H1 (cell line): ENCODE measurements at regions not wholly inside any gene's neighbourhood (a gene's known extent, or its start where the extent isn't known, plus 50 kb on each side); places are given as distances from the start of the nearest gene placed in this dataset.

Experiments used
- CTCF ChIA-PET: fragments of 300-600 bp; sonication (Branson Sonifier 250); formaldehyde crosslinking; loops from one replicate; lab custom pipeline; 2021; ENCODE audit not compliant: partially characterized antibody; lab: Charles Lee
- POLR2A ChIA-PET: fragments of 300-600 bp; sonication (Branson Sonifier 250); formaldehyde crosslinking; loops from one replicate; lab custom pipeline; 2021; ENCODE audit warnings: inconsistent platforms; ENCODE audit not compliant: partially characterized antibody; lab: Charles Lee
- DNase-seq, 2 experiments: peaks; one replicate each; pipeline versions ENCODE4 v3.0.0 to v3.0.0-alpha.2; 2010 to 2022; ENCODE audit warnings: low spot score in 2 of 2, low read depth in 1 of 2, mixed read lengths in 1 of 2
- FAIRE-seq: peaks from 2 replicates; lab custom pipeline; 2011; peaks lifted over from hg19 to GRCh38; lab: Jason Lieb, UNC
- H2AFZ ChIP-seq: 2 replicates; pipeline ENCODE4 v1.8.1; 2012; ENCODE audit warnings: low read length, inconsistent platforms
- H2AK5ac ChIP-seq: 2 replicates; pipeline ENCODE4 v1.6.1; 2013; ENCODE audit warnings: low read depth, low read length
- H2BK120ac ChIP-seq: replicated peaks from 2 replicates; pipeline ENCODE3; 2013; ENCODE audit warnings: low read depth, low read length, inconsistent platforms
- H2BK12ac ChIP-seq: 2 replicates; pipeline ENCODE4 v1.6.1; 2013; ENCODE audit warnings: low read depth, low read length
- H2BK15ac ChIP-seq: 2 replicates; pipeline ENCODE4 v1.6.1; 2013; ENCODE audit warnings: low read length
- H2BK20ac ChIP-seq: 2 replicates; pipeline ENCODE4 v1.6.1; 2013; ENCODE audit warnings: low read length
- H2BK5ac ChIP-seq: 2 replicates; pipeline ENCODE4 v1.6.1; 2013; ENCODE audit warnings: low read depth, low read length
- H3K14ac ChIP-seq: 2 replicates; pipeline ENCODE4 v1.6.1; 2013; ENCODE audit warnings: inconsistent platforms; ENCODE audit not compliant: insufficient read length
- H3K18ac ChIP-seq: 2 replicates; pipeline ENCODE4 v1.6.1; 2013; ENCODE audit warnings: low read length; ENCODE audit errors: extremely low read depth
- H3K23ac ChIP-seq: 2 replicates; pipeline ENCODE4 v1.6.1; 2013; ENCODE audit warnings: inconsistent platforms; ENCODE audit not compliant: insufficient read length
- H3K23me2 ChIP-seq: 2 replicates; pipeline ENCODE4 v1.6.1; 2013; ENCODE audit warnings: low read depth, low read length
- H3K27ac ChIP-seq: 2 replicates; pipeline ENCODE4 v1.6.1; 2011; ENCODE audit warnings: low read depth, low read length, inconsistent platforms
- H3K27me3 ChIP-seq, 4 experiments: replicated peaks in 1 of 4; 1 replicate in 1 of 4; 2 replicates in 3 of 4; pipeline versions ENCODE4 v1.6.1 to v1.8.1; 2011 to 2013; ENCODE audit warnings: low read length in 3 of 4, mild to moderate bottlenecking in 3 of 4, inconsistent platforms in 2 of 4, mixed read lengths in 2 of 4, moderate library complexity in 1 of 4; ENCODE audit not compliant: control insufficient read depth in 3 of 4, insufficient read depth in 3 of 4; ENCODE audit errors: extremely low read depth in 1 of 4
- H3K36me3 ChIP-seq, 4 experiments: 2 replicates each; pipeline versions ENCODE4 v1.6.1 to v1.8.1; 2011 to 2013; ENCODE audit warnings: mild to moderate bottlenecking in 4 of 4, low read length in 3 of 4, moderate library complexity in 2 of 4, control low read depth in 1 of 4, inconsistent platforms in 1 of 4; ENCODE audit not compliant: insufficient read depth in 4 of 4, control insufficient read depth in 2 of 4
- H3K4ac ChIP-seq: replicated peaks from 2 replicates; pipeline ENCODE3; 2013; ENCODE audit warnings: low read length, low read depth, mixed read lengths, inconsistent platforms; ENCODE audit not compliant: insufficient read length
- H3K4me1 ChIP-seq, 4 experiments: replicated peaks in 1 of 4; 1 replicate in 1 of 4; 2 replicates in 3 of 4; pipeline versions ENCODE4 v1.6.1 to v1.8.1; 2011 to 2013; ENCODE audit warnings: low read length in 3 of 4, inconsistent platforms in 2 of 4, mixed read lengths in 1 of 4; ENCODE audit not compliant: insufficient read depth in 4 of 4, control insufficient read depth in 3 of 4
- H3K4me2 ChIP-seq, 2 experiments: 2 replicates each; pipeline versions ENCODE4 v1.6.1 to v1.8.1; 2011 to 2013; ENCODE audit warnings: low read depth in 2 of 2, low read length in 2 of 2, control low read depth in 1 of 2, inconsistent platforms in 1 of 2, mild to moderate bottlenecking in 1 of 2; ENCODE audit not compliant: insufficient read depth in 1 of 2
- H3K4me3 ChIP-seq, 4 experiments: fragments of 200-600, 300-600 bp in 1 of 4; sonication (generic), shearing (Covaris generic), sonication (Bioruptor Twin) in 1 of 4; 2 replicates each; pipeline versions ENCODE4 v1.5.1 to v1.8.1; 2011 to 2016; ENCODE audit warnings: low read length in 4 of 4, low read depth in 3 of 4, control low read depth in 2 of 4, inconsistent platforms in 2 of 4, mild to moderate bottlenecking in 2 of 4, mixed read lengths in 1 of 4, moderate library complexity in 1 of 4; ENCODE audit not compliant: insufficient read depth in 2 of 4; ENCODE audit errors: extremely low read depth in 1 of 4
- H3K56ac ChIP-seq: replicated peaks from 2 replicates; pipeline ENCODE3; 2013; ENCODE audit warnings: low read depth, mild to moderate bottlenecking, mixed read lengths, low read length, inconsistent platforms; ENCODE audit not compliant: insufficient read length
- H3K79me1 ChIP-seq: 2 replicates; pipeline ENCODE4 v1.6.1; 2013; ENCODE audit warnings: low read depth, low read length, control low read depth
- H3K79me2 ChIP-seq, 2 experiments: 2 replicates each; pipeline versions ENCODE4 v1.6.1 to v1.8.1; 2012 to 2013; ENCODE audit warnings: low read length in 2 of 2, mild to moderate bottlenecking in 2 of 2, inconsistent platforms in 1 of 2; ENCODE audit not compliant: insufficient read depth in 2 of 2, control insufficient read depth in 1 of 2
- H3K9ac ChIP-seq, 4 experiments: replicated peaks in 1 of 4; 1 replicate in 1 of 4; 2 replicates in 3 of 4; pipeline versions ENCODE4 v1.6.1 to v1.8.1; 2011 to 2013; ENCODE audit warnings: low read depth in 3 of 4, low read length in 3 of 4, control low read depth in 2 of 4, mild to moderate bottlenecking in 2 of 4, moderate library complexity in 2 of 4, inconsistent platforms in 1 of 4; ENCODE audit errors: extremely low read depth in 1 of 4
- H3K9me3 ChIP-seq, 2 experiments: 2 replicates each; pipeline versions ENCODE4 v1.6.1 to v1.8.1; 2012 to 2013; ENCODE audit warnings: mild to moderate bottlenecking in 2 of 2, moderate library complexity in 2 of 2, control low read depth in 1 of 2, inconsistent platforms in 1 of 2, low read depth in 1 of 2, low read length in 1 of 2, mixed read lengths in 1 of 2; ENCODE audit not compliant: insufficient read depth in 2 of 2
- H4K20me1 ChIP-seq, 2 experiments: replicated peaks in 1 of 2; 2 replicates each; pipeline versions ENCODE3 to v1.8.1; 2011 to 2013; ENCODE audit warnings: inconsistent platforms in 2 of 2, low read length in 2 of 2, mild to moderate bottlenecking in 1 of 2; ENCODE audit not compliant: insufficient read depth in 2 of 2, control insufficient read depth in 1 of 2
- H4K5ac ChIP-seq: 2 replicates; pipeline ENCODE4 v1.6.1; 2013; ENCODE audit warnings: low read length, low read depth, mixed read lengths, inconsistent platforms; ENCODE audit not compliant: insufficient read length
- H4K8ac ChIP-seq: 2 replicates; pipeline ENCODE4 v1.8.0; 2013; ENCODE audit warnings: mild to moderate bottlenecking, moderate library complexity, low read length, inconsistent platforms; ENCODE audit not compliant: insufficient read depth; ENCODE audit errors: extremely low read depth
- H4K91ac ChIP-seq: replicated peaks from 2 replicates; pipeline ENCODE3; 2013; ENCODE audit warnings: low read length, mixed read lengths, inconsistent platforms; ENCODE audit not compliant: insufficient read length
- CTCF ChIP-seq, 3 experiments: IDR thresholded peaks; 1 replicate in 2 of 3; 2 replicates in 1 of 3; pipeline versions ENCODE4 v1.5.1 to v1.6.1; 2011; ENCODE audit warnings: low read length in 3 of 3, mild to moderate bottlenecking in 3 of 3, inconsistent platforms in 2 of 3, low read depth in 1 of 3, moderate library complexity in 1 of 3; ENCODE audit not compliant: insufficient read depth in 1 of 3; ENCODE audit errors: control extremely low read depth in 1 of 3
- SIX5 ChIP-seq: IDR thresholded peaks from 2 replicates; pipeline ENCODE4 v1.6.1; 2011; ENCODE audit warnings: mild to moderate bottlenecking, low read depth, low read length
- TAF7 ChIP-seq: optimal IDR thresholded peaks from 2 replicates; pipeline ENCODE3; 2011; ENCODE audit warnings: low read depth, mild to moderate bottlenecking, inconsistent platforms, low read length, moderate library complexity, borderline replicate concordance
- WGBS, 2 experiments: shearing (Covaris generic) in 1 of 2; methylation state at CpG; one replicate each; pipeline versions ENCODE4 v1.1.6 to v1.1.7; 2013 to 2015; ENCODE audit warnings: low lambda C conversion rate in 2 of 2, mixed read lengths in 2 of 2, inconsistent platforms in 1 of 2, low coverage in 1 of 2, missing lambda C conversion rate in 1 of 2; ENCODE audit not compliant: insufficient replicate concordance in 2 of 2, insufficient coverage in 1 of 2, insufficient read length in 1 of 2; ENCODE audit errors: extremely low coverage in 1 of 2, missing lambda C conversion rate in 1 of 2; 5-methylcytosine and 5-hydroxymethylcytosine counted together

GRCh38 chr5:118076490-118076889 is 911.9 kb downstream of the DTWD2 start:
- TF ChIP-seq CTCF (IDR thresholded peaks at IDR 0.05; ENCODE audit: control extremely low read depth in 1 of 3, insufficient read depth in 1 of 3, low read depth in 1 of 3, low read length in 3 of 3) (no peak), TAF7 (no peak), SIX5 (no peak)
- TF ChIP-seq, all 59 proteins: peak for 0

More at GRCh38 chr5:118076490-118076889, 911.9 kb downstream of the DTWD2 start:
- Histone ChIP-seq H4K5ac (no peak overlapping the region), H3K23ac (no peak overlapping the region), H3K56ac (no peak overlapping the region), H2BK120ac (no peak overlapping the region), H3K23me2 (no peaks in the 10 kb centered on the region), H2BK12ac (no peak overlapping the region), H3K9ac (no peak overlapping the region), H3K18ac (no peak overlapping the region), H2BK5ac (no peak overlapping the region), H2AFZ (no peak overlapping the region), H4K8ac (no peak overlapping the region), H3K79me2 (no peaks in the 10 kb centered on the region), H4K91ac (no peak overlapping the region), H3K4me1 (no peaks in the 10 kb centered on the region), H3K36me3 (peaks cover 0 to 2% (median 0%) of the 10 kb centered on the region in 4 experiments; a peak in 1 of 8 replicates), H3K14ac (no peak overlapping the region), H3K4me3 (no peak overlapping the region), H3K79me1 (no peaks in the 10 kb centered on the region), H4K20me1 (no peaks in the 10 kb centered on the region), H2AK5ac (no peak overlapping the region), H3K4me2 (no peak overlapping the region), H3K9me3 (no peaks in the 10 kb centered on the region), H2BK20ac (no peak overlapping the region), H3K27ac (no peak overlapping the region), H2BK15ac (no peak overlapping the region), H3K27me3 (no peaks in the 10 kb centered on the region), H3K4ac (no peak overlapping the region)
- POLR2A ChIA-PET = no interaction called here
- no peak for FAIRE-seq
- CTCF ChIA-PET = interaction anchor here (0.6 kb wide), 1 partner anchor 433 kb away, joined by 3 read pairs; no protein-coding TSS in a partner anchor
- DNase-seq = no peak
- WGBS, 2 experiments = 87% methylated on average over 2 of the region's 2 CpGs; no CpG with 5 or more reads in 1 of the 2 experiments
